Keratinocyte (primary cell): ENCODE measurements at regions not wholly inside any gene's neighbourhood (a gene's known extent, or its start where the extent isn't known, plus 50 kb on each side); places are given as distances from the start of the nearest gene placed in this dataset.

Experiments used
- EZH2 ChIP-seq: IDR thresholded peaks from one replicate; pipeline ENCODE4 v1.6.1; 2012; ENCODE audit warnings: inconsistent platforms, mild to moderate bottlenecking, low read length, moderate library complexity
- TF ChIP-seq, protein P1 (sequence below), 3 experiments: IDR thresholded peaks in 1 of 3; conservative IDR thresholded peaks in 1 of 3; optimal IDR thresholded peaks in 1 of 3; 2 replicates in 2 of 3; 3 replicates in 1 of 3; pipeline versions ENCODE3 to v1.5.1; 2011; ENCODE audit warnings: low read length in 3 of 3, mild to moderate bottlenecking in 3 of 3, moderate library complexity in 2 of 3, control low read depth in 1 of 3, inconsistent platforms in 1 of 3; ENCODE audit not compliant: insufficient read depth in 2 of 3; ENCODE audit errors: extremely low read depth in 1 of 3

DNA sequence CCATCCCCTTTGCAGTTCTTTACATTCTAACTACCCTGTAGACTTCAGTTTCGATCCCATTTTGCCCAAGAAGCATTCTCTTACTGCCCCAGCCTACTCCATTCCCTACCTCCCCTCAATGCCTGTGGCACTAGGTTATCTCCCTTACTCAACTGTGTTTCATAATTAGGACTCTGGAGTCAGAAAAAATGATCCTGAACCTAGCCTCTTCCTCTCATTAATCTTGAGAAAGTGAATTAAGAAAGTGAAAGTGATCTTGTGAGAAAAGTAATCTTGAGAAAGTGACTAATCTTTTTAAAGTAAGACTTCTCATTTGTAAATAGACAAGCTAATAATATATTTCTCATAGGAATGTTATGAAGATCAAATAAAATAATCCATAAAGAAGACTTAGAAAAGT, 444.0 kb upstream of the TRPC7 start:
- TF ChIP-seq, protein P1, sequence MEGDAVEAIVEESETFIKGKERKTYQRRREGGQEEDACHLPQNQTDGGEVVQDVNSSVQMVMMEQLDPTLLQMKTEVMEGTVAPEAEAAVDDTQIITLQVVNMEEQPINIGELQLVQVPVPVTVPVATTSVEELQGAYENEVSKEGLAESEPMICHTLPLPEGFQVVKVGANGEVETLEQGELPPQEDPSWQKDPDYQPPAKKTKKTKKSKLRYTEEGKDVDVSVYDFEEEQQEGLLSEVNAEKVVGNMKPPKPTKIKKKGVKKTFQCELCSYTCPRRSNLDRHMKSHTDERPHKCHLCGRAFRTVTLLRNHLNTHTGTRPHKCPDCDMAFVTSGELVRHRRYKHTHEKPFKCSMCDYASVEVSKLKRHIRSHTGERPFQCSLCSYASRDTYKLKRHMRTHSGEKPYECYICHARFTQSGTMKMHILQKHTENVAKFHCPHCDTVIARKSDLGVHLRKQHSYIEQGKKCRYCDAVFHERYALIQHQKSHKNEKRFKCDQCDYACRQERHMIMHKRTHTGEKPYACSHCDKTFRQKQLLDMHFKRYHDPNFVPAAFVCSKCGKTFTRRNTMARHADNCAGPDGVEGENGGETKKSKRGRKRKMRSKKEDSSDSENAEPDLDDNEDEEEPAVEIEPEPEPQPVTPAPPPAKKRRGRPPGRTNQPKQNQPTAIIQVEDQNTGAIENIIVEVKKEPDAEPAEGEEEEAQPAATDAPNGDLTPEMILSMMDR (optimal IDR thresholded peaks at IDR 0.05 in 1 of 3, IDR thresholded peaks at IDR 0.05 in 1 of 3, conservative IDR thresholded peaks at IDR 0.05 in 1 of 3; ENCODE audit: extremely low read depth in 1 of 3, insufficient read depth in 2 of 3, low read length in 3 of 3) = no peak
- no peak for TF ChIP-seq EZH2
